Thyroid gland (tissue), 4 donors: ENCODE measurements at regions not wholly inside any gene's neighbourhood (a gene's known extent, or its start where the extent isn't known, plus 50 kb on each side); places are given as distances from the start of the nearest gene placed in this dataset.

ENCODE experiments used
- DNase-seq, 2 donors: peaks; one replicate each; pipeline ENCODE4 v3.0.0-alpha.2; 2019
- H3K27ac ChIP-seq, 3 donors: fragments of 200-600 bp; sonication (generic); 1 replicate in 2 of 3; 2 replicates in 1 of 3; pipeline ENCODE4 v1.5.1; 2016 to 2019; ENCODE audit warnings: mild to moderate bottlenecking in 1 of 3, moderate library complexity in 1 of 3
- H3K27me3 ChIP-seq: fragments of 200-600 bp; sonication (generic); one replicate; pipeline ENCODE4 v1.5.1; 2019
- H3K36me3 ChIP-seq, 2 donors: fragments of 200-600 bp; sonication (generic); one replicate each; pipeline ENCODE4 v1.5.1; 2016 to 2019
- H3K4me1 ChIP-seq, 2 donors: fragments of 200-600 bp; sonication (generic); one replicate each; pipeline ENCODE4 v1.5.1; 2017 to 2019
- H3K4me3 ChIP-seq, 3 donors: fragments of 200-600 bp; sonication (generic); replicated peaks in 1 of 3; 1 replicate in 2 of 3; 2 replicates in 1 of 3; pipeline ENCODE4 v1.5.1; 2016; ENCODE audit warnings: mild to moderate bottlenecking in 1 of 3
- H3K9me3 ChIP-seq: fragments of 200-600 bp; sonication (generic); one replicate; pipeline ENCODE4 v1.5.1; 2017
- POLR2A ChIP-seq, 2 donors: fragments of 450-650 bp; IDR thresholded peaks; one replicate each; pipeline ENCODE4 v1.6.1; 2017; ENCODE audit warnings: antibody characterized with exemption in 2 of 2, mild to moderate bottlenecking in 2 of 2, moderate library complexity in 1 of 2
- WGBS, 2 donors: methylation state at CpG; one replicate each; pipeline ENCODE4 v1.1.5; 2017; 5-methylcytosine and 5-hydroxymethylcytosine counted together
- intact Hi-C: fragments of 100-400 bp; cut with DNase I; formaldehyde crosslinking; loops from one replicate; pipeline ENCODE4 v1.15.1; 2023
- TF ChIP-seq, protein P1 (sequence below), 6 experiments: fragments of 200-600 bp in 3 of 6; fragments of 450-650 bp in 3 of 6; sonication (generic) in 3 of 6; IDR thresholded peaks; one replicate each; pipeline ENCODE4 v1.5.1; 2016 to 2019; ENCODE audit warnings: antibody characterized with exemption in 6 of 6, mild to moderate bottlenecking in 2 of 6, inconsistent platforms in 1 of 6, moderate library complexity in 1 of 6

DNA sequence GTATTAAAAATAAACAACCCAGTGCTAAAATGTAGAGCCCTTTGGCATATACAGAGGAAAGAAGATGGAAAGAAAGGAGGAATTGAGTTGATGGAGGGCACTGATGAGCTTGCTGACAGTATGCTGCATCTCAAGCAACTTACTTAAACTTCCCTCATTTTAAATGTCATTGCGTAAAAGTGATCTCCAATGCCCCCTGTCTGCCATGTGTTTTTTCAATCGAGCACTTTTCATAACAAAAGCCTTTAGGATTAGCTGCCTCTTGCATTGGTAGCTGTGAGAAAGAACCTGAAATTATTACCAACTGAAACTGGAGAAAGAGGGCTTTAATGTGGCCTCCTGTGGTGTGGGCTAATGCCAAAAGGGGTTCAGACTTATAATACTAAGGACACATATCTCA, 541.6 kb downstream of the SUCLA2 start:
- Histone ChIP-seq H3K9me3 (no peaks in the 10 kb centered on the region), H3K27ac (no peak overlapping the region), H3K4me3 (no peak overlapping the region), H3K36me3 (no peaks in the 10 kb centered on the region), H3K27me3 (no peaks in the 10 kb centered on the region), H3K4me1 (no peaks in the 10 kb centered on the region)
- no peak for TF ChIP-seq POLR2A (IDR thresholded peaks at IDR 0.05)
- TF ChIP-seq, protein P1, sequence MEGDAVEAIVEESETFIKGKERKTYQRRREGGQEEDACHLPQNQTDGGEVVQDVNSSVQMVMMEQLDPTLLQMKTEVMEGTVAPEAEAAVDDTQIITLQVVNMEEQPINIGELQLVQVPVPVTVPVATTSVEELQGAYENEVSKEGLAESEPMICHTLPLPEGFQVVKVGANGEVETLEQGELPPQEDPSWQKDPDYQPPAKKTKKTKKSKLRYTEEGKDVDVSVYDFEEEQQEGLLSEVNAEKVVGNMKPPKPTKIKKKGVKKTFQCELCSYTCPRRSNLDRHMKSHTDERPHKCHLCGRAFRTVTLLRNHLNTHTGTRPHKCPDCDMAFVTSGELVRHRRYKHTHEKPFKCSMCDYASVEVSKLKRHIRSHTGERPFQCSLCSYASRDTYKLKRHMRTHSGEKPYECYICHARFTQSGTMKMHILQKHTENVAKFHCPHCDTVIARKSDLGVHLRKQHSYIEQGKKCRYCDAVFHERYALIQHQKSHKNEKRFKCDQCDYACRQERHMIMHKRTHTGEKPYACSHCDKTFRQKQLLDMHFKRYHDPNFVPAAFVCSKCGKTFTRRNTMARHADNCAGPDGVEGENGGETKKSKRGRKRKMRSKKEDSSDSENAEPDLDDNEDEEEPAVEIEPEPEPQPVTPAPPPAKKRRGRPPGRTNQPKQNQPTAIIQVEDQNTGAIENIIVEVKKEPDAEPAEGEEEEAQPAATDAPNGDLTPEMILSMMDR (IDR thresholded peaks at IDR 0.05), result no peak
- whole genome bisulfite sequencing, 2 donors, result 27 to 31% methylated on average over 2 of the region's 2 CpGs
- DNase-seq, result no peak
- intact Hi-C loops, result no loop called here

DNA sequence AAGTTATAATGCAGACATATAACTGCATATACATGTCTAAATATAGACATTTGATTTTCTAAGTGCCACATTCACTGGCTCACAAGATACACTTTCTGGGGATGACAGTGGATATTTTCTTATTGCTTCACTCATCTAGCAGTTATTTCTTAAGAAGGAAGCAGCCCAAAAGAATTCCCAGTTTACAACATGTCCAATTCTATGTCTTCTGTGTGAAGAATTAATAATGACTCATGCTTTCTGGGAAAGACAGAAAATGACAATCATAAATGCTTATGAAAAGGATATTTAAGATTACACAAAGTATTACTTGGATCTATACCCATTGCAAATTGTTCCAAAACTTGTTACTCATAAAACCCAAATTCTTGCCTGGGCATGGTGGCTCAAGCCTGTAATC, 543.4 kb downstream of the SUCLA2 start:
- Histone ChIP-seq H3K27ac (no peak overlapping the region), H3K9me3 (no peaks in the 10 kb centered on the region), H3K4me3 (no peak overlapping the region), H3K27me3 (no peaks in the 10 kb centered on the region), H3K36me3 (no peaks in the 10 kb centered on the region), H3K4me1 (no peaks in the 10 kb centered on the region)
- intact Hi-C loops, result no loop called here
- DNase-seq, result no peak
- TF ChIP-seq POLR2A (IDR thresholded peaks at IDR 0.05), result no peak
- TF ChIP-seq, protein P1 (IDR thresholded peaks at IDR 0.05), result no peak

DNA sequence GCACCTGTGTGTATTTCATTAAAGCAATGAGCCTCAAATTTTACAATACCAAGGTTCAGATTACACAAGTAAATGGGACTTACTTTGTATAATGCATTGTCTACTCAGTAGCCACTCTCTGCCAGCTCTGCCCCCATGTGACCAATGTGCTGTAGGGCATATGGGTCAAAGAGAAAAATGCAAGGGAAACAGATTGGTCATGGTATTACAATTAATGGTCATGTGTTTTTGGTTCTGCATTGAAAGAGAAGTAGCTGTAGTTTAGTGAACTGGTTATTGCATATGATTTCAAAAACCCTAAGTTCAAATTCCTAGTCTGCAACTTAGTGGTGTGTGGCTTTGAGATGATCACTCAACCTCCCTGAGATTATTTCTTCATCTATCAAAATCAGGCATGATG, 545.4 kb downstream of the SUCLA2 start:
- intact Hi-C loops, result no loop called here
- no peak overlapping the region for H3K4me3 ChIP-seq
- H3K36me3 ChIP-seq, result no peaks in the 10 kb centered on the region
- DNase-seq, result no peak
- no peaks in the 10 kb centered on the region for H3K27me3 ChIP-seq
- no peaks in the 10 kb centered on the region for H3K9me3 ChIP-seq
- H3K27ac ChIP-seq, result no peak overlapping the region
- TF ChIP-seq, protein P1 (IDR thresholded peaks at IDR 0.05), result peak in 1 of 6 experiments; percentile 7
- no peak for TF ChIP-seq POLR2A (IDR thresholded peaks at IDR 0.05)
- H3K4me1 ChIP-seq, result no peaks in the 10 kb centered on the region

DNA sequence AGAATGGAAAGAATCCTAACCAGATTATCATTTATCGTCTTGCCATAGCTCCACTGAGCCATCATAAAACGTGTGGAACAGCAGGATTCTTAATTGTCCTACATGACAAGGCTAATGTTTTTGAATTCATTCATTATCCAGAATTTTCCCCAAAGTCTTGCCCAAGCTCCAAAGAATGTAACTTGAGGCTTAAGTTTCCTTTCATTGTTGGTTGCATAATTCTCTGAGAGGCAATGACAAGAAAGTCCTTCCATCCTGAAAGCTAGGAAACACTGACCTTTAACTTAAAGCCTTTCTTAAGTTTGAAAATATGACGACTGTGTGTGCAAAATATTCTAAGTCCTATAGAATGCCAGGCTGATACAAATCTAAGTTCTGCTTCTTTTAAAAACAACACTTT, 546.1 kb downstream of the SUCLA2 start:
- H3K27ac ChIP-seq, result no peak overlapping the region
- TF ChIP-seq POLR2A (IDR thresholded peaks at IDR 0.05), result no peak
- TF ChIP-seq, protein P1 (IDR thresholded peaks at IDR 0.05), result no peak
- 63 to 65% methylated on average over 3 of the region's 3 CpGs for WGBS, 2 donors
- H3K36me3 ChIP-seq, result no peaks in the 10 kb centered on the region
- H3K4me3 ChIP-seq, result no peak overlapping the region
- H3K27me3 ChIP-seq, result no peaks in the 10 kb centered on the region
- intact Hi-C loops, result no loop called here
- DNase-seq, result no peak
- no peaks in the 10 kb centered on the region for H3K9me3 ChIP-seq
- H3K4me1 ChIP-seq, result no peaks in the 10 kb centered on the region

DNA sequence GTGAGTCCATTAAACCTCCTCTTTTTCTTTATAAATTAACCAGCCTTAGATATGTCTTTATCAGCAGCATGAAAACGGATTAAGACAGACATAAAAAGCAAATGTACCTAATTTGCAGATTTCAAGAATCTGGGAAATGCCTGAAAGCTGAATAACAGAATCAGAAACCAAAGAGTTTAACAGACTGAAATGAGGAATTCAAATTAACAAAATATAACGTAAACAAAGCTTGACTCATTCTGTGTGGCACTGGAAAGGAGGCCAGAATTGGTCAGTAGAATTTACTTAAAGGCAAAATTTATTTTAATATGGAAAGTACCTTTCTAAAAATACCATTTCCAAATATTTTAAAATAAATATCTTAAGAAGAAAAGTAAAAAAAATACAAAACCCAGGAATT, 540.6 kb upstream of the HTR2A start:
- intact Hi-C loops, result no loop called here
- Histone ChIP-seq H3K36me3 (no peaks in the 10 kb centered on the region), H3K9me3 (no peaks in the 10 kb centered on the region), H3K27me3 (no peaks in the 10 kb centered on the region), H3K4me1 (no peaks in the 10 kb centered on the region), H3K27ac (no peak overlapping the region), H3K4me3 (no peak overlapping the region)
- TF ChIP-seq, protein P1 (IDR thresholded peaks at IDR 0.05), result no peak
- TF ChIP-seq POLR2A (IDR thresholded peaks at IDR 0.05), result no peak
- WGBS, 2 donors, result 66 to 82% methylated on average over 2 of the region's 2 CpGs
- DNase-seq, result no peak
